Esophagus muscularis mucosa (tissue), 4 donors: ENCODE measurements at regions not wholly inside any gene's neighbourhood (a gene's known extent, or its start where the extent isn't known, plus 50 kb on each side); places are given as distances from the start of the nearest gene placed in this dataset.

Experiments
- CTCF ChIP-seq, 3 experiments: fragments of 200-600 bp in 2 of 3; fragments of 450-650 bp in 1 of 3; sonication (generic) in 2 of 3; IDR thresholded peaks; one replicate each; pipeline ENCODE4 v1.5.1; 2017 to 2019; ENCODE audit warnings: antibody characterized with exemption in 3 of 3, mild to moderate bottlenecking in 2 of 3, moderate library complexity in 1 of 3
- EP300 ChIP-seq: sonication (generic); formaldehyde crosslinking; IDR thresholded peaks from one replicate; pipeline ENCODE4 v1.6.1; 2017; ENCODE audit warnings: antibody characterized with exemption
- POLR2A ChIP-seq: fragments of 450-650 bp; IDR thresholded peaks from one replicate; pipeline ENCODE4 v1.6.1; 2017; ENCODE audit warnings: antibody characterized with exemption, moderate library complexity, mild to moderate bottlenecking, low read depth
- POLR2AphosphoS5 ChIP-seq, 2 donors: sonication (generic); formaldehyde crosslinking; IDR thresholded peaks; one replicate each; pipeline ENCODE4 v1.6.1; 2017; ENCODE audit warnings: antibody characterized with exemption in 2 of 2

- TF ChIP-seq CTCF (IDR thresholded peaks at IDR 0.05) (no peak), POLR2AphosphoS5 (IDR thresholded peaks at IDR 0.05) (no peak), POLR2A (no peak), EP300 (no peak)
These were observed 304.5 kb upstream of the SATB1 start for GRCh38 chr3:18729671-18730070.
